Body of pancreas (tissue), 4 donors: ENCODE measurements at regions not wholly inside any gene's neighbourhood (a gene's known extent, or its start where the extent isn't known, plus 50 kb on each side); places are given as distances from the start of the nearest gene placed in this dataset.

Source experiments
- ATAC-seq: fragments of 150-250 bp; one replicate; pipeline ENCODE4 v1.9.1; 2016
- DNase-seq, 4 donors: peaks; one replicate each; pipeline ENCODE4 v3.0.0-alpha.2; 2019
- H3K27ac ChIP-seq, 4 donors: fragments of 200-600 bp; sonication (generic); 1 replicate in 3 of 4; 2 replicates in 1 of 4; pipeline versions ENCODE4 v1.5.1 to v1.6.1; 2016 to 2019; ENCODE audit warnings: mild to moderate bottlenecking in 1 of 4, mixed read lengths in 1 of 4, moderate library complexity in 1 of 4
- H3K27me3 ChIP-seq, 2 donors: fragments of 200-600 bp; sonication (generic); one replicate each; pipeline ENCODE4 v1.6.0; 2016; ENCODE audit warnings: mild to moderate bottlenecking in 1 of 2
- H3K36me3 ChIP-seq, 2 donors: fragments of 200-600 bp; sonication (generic); replicated peaks in 1 of 2; 2 replicates each; pipeline ENCODE4 v1.5.1; 2016; ENCODE audit warnings: low read depth in 2 of 2; ENCODE audit not compliant: insufficient read depth in 1 of 2
- H3K4me1 ChIP-seq: fragments of 200-600 bp; sonication (generic); one replicate; pipeline ENCODE4 v1.6.0; 2016
- H3K4me3 ChIP-seq, 2 donors: fragments of 200-600 bp; sonication (generic); 1 replicate in 1 of 2; 2 replicates in 1 of 2; pipeline ENCODE4 v1.5.1; 2016 to 2019
- H3K9me3 ChIP-seq, 3 donors: fragments of 200-600 bp; sonication (generic); 1 replicate in 2 of 3; 2 replicates in 1 of 3; pipeline ENCODE4 v1.5.1; 2016
- CTCF ChIP-seq, 7 experiments: fragments of 450-650 bp in 4 of 7; fragments of 200-600 bp in 3 of 7; sonication (generic) in 3 of 7; IDR thresholded peaks; one replicate each; pipeline ENCODE4 v1.5.1; 2016 to 2019; ENCODE audit warnings: antibody characterized with exemption in 7 of 7
- POLR2A ChIP-seq, 3 donors: fragments of 450-650 bp; IDR thresholded peaks; one replicate each; pipeline ENCODE4 v1.6.1; 2016; ENCODE audit warnings: antibody characterized with exemption in 3 of 3, mild to moderate bottlenecking in 2 of 3
- WGBS, 2 donors: methylation state at CpG; one replicate each; pipeline ENCODE4 v1.1.5; 2017; 5-methylcytosine and 5-hydroxymethylcytosine counted together
- intact Hi-C: fragments of 100-400 bp; cut with DNase I; formaldehyde crosslinking; loops from one replicate; pipeline ENCODE4 v1.15.1; 2023

- intact Hi-C loops, result no loop called here
- no peaks in the 10 kb centered on the region for H3K9me3 ChIP-seq
- H3K27me3 ChIP-seq, result no peaks in the 10 kb centered on the region
- no peaks in the 10 kb centered on the region for H3K4me1 ChIP-seq
- no peak overlapping the region for H3K27ac ChIP-seq
- H3K36me3 ChIP-seq, result no peaks in the 10 kb centered on the region
- no peak for TF ChIP-seq CTCF (IDR thresholded peaks at IDR 0.05)
- no peak for TF ChIP-seq POLR2A (IDR thresholded peaks at IDR 0.05)
- ATAC-seq (no peak), DNase-seq (no peak)
- H3K4me3 ChIP-seq, result no peak overlapping the region
Observed at GRCh38 chr2:137812517-137812916, 151.8 kb upstream of the HNMT start.

GRCh38 chr2:137813176-137813575 is 151.1 kb upstream of the HNMT start:
- no peak overlapping the region for H3K4me3 ChIP-seq
- no peaks in the 10 kb centered on the region for H3K4me1 ChIP-seq
- ATAC-seq (no peak), DNase-seq (no peak)
- 72 to 74% methylated on average over 3 of the region's 3 CpGs for WGBS, 2 donors
- H3K27ac ChIP-seq, result no peak overlapping the region
- H3K9me3 ChIP-seq, result no peaks in the 10 kb centered on the region
- no peaks in the 10 kb centered on the region for H3K36me3 ChIP-seq
- no peak for TF ChIP-seq CTCF (IDR thresholded peaks at IDR 0.05)
- H3K27me3 ChIP-seq, result no peaks in the 10 kb centered on the region
- intact Hi-C loops, result no loop called here

- no peaks in the 10 kb centered on the region for H3K27me3 ChIP-seq
- 48 to 49% methylated on average over 3 of the region's 3 CpGs for WGBS, 2 donors
- TF ChIP-seq CTCF (IDR thresholded peaks at IDR 0.05) (no peak), POLR2A (IDR thresholded peaks at IDR 0.05) (no peak)
- H3K36me3 ChIP-seq, result no peaks in the 10 kb centered on the region
- no peaks in the 10 kb centered on the region for H3K4me1 ChIP-seq
- no peaks in the 10 kb centered on the region for H3K9me3 ChIP-seq
- H3K27ac ChIP-seq, result no peak overlapping the region
- DNase-seq (no peak), ATAC-seq (no peak)
- no peak overlapping the region for H3K4me3 ChIP-seq
- intact Hi-C loops, result no loop called here
Observed at GRCh38 chr2:137817058-137817457, 147.2 kb upstream of the HNMT start.

GRCh38 chr2:137823196-137823595 is 141.1 kb upstream of the HNMT start:
- intact Hi-C loops, result no loop called here
- Histone ChIP-seq H3K27me3 (no peaks in the 10 kb centered on the region), H3K4me1 (no peaks in the 10 kb centered on the region), H3K9me3 (no peaks in the 10 kb centered on the region), H3K36me3 (no peaks in the 10 kb centered on the region), H3K27ac (no peak overlapping the region), H3K4me3 (no peak overlapping the region)
- no peak for DNase-seq
- no peak for ATAC-seq
- TF ChIP-seq CTCF (IDR thresholded peaks at IDR 0.05) (no peak), POLR2A (IDR thresholded peaks at IDR 0.05) (no peak)
- WGBS, 2 donors, result 64 to 71% methylated on average over 4 of the region's 4 CpGs

GRCh38 chr2:137824501-137824900 is 139.8 kb upstream of the HNMT start:
- intact Hi-C loops, result no loop called here
- H3K4me3 ChIP-seq, result no peak overlapping the region

More at GRCh38 chr2:137824501-137824900, 139.8 kb upstream of the HNMT start:
- 32 to 46% methylated on average over 1 of the region's 1 CpG for WGBS, 2 donors
- no peak for ATAC-seq
- no peak overlapping the region for H3K27ac ChIP-seq
- no peaks in the 10 kb centered on the region for H3K27me3 ChIP-seq
- no peaks in the 10 kb centered on the region for H3K9me3 ChIP-seq
- H3K36me3 ChIP-seq, result no peaks in the 10 kb centered on the region
- no peak for DNase-seq
- TF ChIP-seq CTCF (IDR thresholded peaks at IDR 0.05), result no peak
- no peak for TF ChIP-seq POLR2A (IDR thresholded peaks at IDR 0.05)
- H3K4me1 ChIP-seq, result no peaks in the 10 kb centered on the region
